GM21717 (cell line): ENCODE measurements at regions not wholly inside any gene's neighbourhood (a gene's known extent, or its start where the extent isn't known, plus 50 kb on each side); places are given as distances from the start of the nearest gene placed in this dataset.
"Not testable (repeated sequence)": the region's sequence is repeated elsewhere in the genome, so short reads cannot be mapped to it uniquely, and the experiment has no call there.

Experiments used
- ATAC-seq: cut with Tn5 transposase; IDR thresholded peaks from one replicate; pipeline ENCODE4 v1.9.1; 2021; ENCODE audit warnings: mild to moderate bottlenecking, moderate library complexity; ENCODE audit not compliant: unreplicated experiment

DNA sequence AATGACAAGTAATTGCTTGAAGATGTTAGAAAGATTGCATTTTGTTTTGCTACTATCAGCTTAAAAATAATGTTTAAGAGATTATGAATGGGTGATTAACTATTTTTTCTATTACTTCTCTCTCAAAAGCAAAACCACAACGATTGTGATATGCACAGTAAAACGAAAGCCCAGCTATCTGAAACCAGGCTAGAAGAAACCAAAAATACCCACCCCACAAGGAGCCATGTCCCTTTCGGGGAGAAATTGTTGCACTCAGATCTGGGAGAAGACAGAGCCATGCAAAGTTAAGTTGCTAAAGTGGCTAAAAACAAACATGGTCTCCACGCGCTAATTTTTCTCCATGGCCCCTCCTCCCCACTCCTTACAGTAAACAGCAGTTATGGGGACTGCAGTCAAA is 173.6 kb downstream of the RPS24 start:
- no peak for ATAC-seq

DNA sequence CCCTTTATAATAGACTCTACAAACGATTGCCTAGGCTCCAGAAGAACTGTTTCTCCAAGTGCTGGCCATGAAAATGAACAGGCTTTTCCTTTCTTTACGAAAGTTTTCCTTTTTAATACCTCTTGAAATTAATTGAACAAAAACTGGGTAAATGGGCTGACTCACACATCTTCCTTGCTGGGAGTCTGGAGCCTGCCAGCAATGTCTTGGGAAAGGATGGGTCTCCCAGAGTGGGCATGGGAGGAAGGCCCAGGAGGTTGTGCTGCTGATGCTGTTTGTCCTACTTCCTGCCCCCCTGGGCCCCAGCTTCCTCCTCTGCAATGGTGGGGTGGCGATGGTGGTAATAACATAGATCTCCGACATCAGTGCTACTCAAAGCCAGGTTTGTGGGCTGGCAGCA is 174.1 kb downstream of the RPS24 start:
- no peak for ATAC-seq

DNA sequence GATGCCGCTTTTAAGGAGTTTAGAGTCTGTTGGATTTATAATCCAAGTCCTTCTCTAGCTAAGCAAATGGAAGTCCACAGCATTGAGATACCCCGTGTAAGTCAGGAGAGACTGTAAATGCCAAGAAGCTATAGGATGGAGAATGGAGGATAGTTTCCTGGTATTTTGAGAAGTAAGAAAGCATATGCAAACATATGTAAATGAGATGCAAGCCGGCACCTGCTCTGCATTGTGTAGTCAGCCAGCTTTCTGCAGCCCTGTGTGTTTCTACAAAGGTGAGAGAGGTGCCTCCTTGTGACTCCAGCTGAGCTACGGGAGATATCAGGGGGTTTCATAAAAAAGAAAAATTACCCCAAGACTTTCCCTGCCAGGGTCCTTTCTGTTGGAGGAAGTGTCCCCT is 176.3 kb downstream of the RPS24 start:
- ATAC-seq, result no peak

DNA sequence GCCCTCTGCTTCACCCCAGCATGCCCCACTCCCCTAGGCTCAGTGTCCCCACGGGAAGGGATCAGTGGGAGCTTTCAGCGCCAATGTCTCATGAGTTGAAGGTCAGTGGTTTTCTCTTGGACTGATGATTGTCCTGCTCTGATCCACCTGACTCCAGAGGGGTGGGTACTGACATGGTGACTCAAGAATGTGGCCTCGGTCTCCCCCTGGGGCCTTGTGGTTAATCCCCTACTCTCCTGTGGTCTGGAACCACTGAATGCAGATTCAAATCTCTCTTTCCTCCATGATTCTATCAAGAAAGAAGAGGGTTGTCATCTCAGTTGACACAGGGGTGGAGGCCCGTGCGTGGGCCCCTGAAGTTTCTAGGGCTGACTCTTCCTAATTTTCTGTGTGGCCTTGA is 176.9 kb downstream of the RPS24 start:
- no peak for ATAC-seq

DNA sequence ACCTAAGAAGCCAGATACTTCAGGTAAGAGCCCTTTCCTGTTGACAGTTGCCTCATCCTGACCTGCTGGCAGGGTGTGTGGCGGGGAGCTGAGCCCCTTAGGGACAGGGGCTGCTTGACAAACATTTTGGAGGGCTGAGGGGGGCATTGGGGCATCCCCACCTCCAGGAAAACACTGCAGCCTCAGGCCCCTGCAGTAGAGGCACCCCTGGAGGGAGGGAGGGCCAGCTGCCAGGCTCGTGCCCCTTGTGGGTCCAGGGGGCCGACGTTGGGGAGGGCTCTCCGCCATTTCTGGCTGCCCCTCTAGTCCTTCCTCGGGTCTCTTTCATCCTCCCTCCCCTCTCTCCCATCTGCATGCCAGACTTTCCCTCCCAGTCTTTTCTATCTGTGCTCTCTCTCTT is 177.3 kb downstream of the RPS24 start:
- ATAC-seq, result no peak

DNA sequence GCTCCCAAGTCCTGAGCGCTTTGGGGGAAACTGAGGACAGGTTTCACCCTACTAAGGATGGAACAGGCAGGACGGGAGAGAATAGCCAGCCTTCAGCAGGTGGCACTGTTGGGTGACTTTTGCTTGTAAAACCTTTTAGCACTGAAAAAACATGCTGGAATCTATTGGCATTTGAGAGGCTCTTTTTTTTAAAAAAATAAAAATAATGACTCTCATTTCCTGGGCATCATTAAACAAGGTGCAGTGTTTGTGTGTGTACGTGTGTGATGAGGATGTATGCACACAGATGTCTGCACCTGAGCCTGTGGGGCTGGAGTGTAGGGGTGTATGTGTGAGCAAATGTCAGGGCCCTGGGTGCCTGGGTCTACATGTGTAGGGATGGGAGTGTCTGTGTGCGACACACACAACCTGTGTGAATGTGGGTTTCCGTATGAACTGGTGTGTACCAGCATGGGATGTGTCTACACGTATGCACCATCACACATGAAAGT is 177.9 kb downstream of the RPS24 start:
- ATAC-seq, result no peak

DNA sequence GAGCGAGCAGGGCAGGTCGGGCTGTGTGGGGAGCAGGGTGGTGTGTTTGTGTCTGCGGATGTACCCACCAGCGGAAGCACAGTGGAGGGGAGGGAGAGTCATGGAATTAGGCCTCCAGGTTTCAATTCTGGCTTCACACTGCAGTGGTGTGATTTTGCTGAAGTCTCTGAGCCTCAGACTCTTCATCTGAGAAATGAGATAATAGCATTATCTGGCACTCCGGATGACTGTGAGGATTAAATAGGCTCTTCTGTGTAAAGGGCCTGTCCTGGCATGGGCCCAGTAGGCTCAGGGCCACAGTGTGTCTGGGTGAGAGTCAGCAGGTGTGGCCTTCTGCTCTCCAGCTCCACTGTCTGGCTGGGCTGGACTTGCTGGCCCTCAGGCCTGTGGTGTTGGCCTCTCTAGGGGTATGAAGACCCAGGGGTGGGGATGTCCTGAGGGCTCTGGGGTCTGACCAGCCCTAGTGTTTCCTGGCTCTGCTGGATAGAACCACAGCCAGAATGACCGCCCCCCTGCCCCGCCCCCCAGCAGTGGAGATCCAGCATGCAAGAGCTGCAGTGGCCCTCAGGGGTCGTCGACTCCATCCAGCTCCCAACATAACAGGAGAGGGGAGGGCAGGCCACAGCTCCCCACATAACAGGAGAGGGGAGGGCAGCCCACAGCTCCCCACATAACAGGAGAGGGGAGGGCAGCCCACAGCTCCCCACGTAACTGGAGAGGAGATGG is 178.6 kb downstream of the RPS24 start:
- no peak for ATAC-seq

DNA sequence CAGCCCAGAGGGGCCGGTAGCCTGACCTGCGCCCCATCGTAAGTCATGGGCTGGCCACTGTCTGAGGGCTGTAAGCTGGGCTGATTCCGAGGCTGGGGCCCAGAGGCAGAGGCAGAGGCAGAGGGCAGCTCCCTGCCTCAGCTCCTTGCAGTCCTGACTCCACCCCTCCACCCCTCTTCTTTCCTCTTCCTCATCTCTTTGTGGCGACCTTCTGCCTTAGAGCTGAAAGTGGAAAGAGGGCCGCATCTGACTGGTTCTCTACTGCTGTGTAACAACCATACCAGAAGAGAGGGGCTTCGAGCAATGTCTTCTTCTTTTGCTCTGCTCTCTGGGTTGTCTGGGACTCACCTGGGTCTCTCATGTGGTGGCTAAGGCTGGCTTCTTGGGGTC is 179.1 kb downstream of the RPS24 start:
- no peak for ATAC-seq

DNA sequence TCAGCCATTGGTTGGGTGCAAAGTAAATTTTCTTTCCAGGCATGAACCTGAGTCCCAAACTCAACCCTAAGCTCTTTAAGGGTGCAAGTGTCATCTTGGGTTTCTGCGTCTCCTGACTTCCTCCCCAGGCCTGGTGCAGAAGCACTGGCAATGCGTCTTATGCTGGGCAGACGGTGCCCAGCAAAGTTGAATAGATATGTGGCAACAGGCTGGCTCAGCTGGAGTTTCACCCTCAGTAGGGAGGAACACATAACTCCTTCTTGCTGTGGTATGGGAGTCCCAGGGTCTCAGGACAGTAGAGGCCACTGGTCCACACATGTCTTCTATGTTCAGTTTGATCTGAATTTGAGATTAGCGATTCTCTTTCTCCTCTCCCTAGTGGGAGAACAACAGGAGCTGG is 181.3 kb downstream of the RPS24 start:
- no peak for ATAC-seq

DNA sequence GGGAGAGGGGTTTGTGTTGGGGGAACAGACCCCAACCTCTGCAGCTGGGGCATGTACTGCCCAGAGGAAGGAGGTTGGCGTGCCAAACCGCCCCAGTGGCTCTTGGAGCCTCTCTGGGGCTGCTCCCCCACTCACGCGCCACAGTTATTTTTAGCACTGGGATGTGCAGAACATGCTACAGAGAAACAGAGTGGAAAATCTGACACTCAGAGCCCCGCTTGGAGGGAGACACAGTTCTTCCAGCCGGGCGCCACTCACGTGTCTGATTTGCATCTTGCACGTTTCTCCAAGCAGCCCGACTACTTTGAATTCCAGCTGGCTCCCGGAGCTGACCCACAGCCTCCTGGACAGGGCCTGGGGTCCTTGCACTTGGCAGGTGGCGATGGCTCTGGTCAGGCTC is 182.0 kb downstream of the RPS24 start:
- ATAC-seq, result no peak

DNA sequence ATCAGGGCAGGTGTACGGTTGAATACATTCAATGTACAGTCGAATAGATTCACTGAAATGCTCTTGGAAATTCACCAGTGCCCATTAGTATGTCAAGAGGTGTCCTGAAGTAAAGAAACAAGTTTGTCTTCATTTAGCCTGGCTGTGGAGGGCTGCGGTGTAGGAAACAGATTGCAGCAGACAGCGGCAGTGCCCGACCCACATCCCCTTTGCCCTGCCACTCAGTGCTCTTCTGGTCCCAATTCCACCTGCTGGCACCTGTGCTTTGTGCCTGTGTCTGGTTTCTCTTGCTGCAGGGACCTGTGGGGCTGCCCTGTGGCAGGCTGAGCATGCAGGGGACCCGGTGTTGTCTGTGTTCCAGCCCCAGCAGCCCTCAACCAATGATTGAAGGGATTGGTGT is 183.7 kb downstream of the RPS24 start:
- ATAC-seq, result no peak

DNA sequence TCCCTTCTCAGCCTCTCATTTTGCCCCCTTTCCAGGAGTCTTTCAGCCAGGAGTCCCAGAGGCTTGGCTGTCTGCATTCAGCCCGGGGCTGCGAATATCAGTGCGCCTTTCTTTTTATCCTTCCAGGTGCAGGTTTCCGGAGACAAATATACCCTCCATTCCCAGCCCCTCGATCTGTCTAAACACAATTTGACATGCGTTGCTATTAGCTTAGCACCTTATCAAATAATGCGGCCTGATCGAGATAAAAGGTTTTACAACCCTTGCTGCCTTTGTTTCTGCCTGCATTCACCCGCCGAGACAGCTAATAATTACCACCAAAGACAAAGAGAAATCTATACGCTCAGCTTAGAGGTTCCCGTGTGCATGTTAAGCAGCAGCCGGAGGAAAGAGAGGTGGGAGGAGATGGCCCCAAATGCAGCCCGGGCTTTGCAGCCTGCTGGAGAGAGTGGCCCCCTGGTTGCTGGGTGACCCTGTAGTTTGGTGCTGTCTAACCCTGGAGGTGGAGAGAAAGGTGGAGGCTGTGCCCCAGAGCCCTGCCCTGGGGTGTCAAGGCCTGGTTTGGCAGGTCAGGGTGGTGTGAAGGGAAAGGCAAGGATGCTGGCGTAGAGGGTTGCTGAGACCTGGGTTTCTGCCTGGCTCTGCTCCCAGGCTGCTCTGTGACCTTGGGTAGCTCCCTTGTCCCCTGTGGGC is 185.3 kb downstream of the RPS24 start:
- no peak for ATAC-seq

DNA sequence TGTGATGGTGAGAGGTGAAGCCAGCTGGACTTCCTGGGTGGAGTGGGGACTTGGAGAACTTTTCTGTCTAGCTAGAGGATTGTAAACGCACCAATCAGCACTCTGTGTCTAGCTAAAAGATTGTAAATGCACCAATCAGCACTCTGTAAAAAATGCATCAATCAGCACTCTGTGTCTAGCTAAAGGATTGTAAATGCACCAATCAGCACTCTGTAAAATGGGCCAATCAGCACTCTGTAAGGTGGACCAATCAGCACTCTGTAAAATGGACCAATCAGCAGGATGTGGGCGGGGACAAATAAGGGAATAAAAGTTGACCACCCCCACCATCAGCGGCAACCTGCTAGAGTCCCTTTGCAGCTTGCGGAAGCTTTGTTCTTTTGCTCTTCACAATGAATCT is 185.9 kb downstream of the RPS24 start:
- ATAC-seq, result not testable (repeated sequence)

DNA sequence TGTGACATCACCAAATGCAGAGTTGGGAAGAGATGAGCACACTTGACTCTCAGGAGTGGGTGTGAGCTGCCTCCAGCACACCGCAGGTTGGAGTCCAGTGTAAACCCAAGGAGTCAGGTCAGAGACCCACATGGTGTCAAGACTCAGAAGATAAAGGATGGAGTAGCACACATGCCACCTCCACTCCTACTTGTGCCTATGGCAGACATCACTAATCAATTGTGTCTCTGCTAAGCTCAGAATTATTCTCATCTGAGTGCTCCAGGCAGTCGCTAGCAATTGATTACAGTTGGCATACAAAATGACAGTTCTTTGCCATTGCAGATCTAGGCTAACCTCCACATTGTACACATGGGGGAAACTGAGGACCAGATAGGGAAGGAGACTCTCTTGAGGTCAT is 187.1 kb downstream of the RPS24 start:
- ATAC-seq, result no peak

DNA sequence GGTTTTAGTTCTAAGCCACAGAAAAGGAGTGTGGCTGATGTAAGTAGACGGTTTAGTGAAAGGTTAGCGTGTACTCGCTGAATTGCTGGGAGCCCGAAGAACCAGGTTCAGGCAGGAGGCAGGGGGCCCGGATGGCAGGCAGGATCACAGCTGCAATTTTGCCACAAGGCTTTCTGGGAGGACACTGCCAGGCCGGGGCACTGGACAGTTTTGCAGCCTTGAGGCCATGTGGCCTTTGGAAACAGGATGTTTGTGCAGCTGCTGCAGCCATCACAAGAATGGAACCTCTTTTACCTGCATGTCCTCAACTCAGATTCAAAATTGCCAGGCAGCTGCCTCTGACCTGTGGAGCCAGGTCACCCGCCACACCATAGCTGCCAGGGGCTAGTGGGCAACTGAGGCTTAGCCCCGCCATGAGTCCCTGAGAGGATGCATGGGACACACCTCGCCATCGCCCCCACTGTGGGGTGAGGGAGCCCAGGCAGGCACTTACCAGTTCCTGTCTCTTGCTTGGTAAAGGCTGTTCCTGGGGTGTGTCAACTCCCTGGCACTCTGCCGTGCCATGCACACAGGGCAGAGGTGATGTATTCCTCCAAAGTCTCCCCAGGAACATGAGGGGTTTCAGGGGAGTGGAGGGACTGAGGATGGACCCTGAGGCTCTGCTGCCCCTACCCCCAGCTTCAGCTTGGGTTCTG is 188.6 kb downstream of the RPS24 start:
- ATAC-seq, result no peak

DNA sequence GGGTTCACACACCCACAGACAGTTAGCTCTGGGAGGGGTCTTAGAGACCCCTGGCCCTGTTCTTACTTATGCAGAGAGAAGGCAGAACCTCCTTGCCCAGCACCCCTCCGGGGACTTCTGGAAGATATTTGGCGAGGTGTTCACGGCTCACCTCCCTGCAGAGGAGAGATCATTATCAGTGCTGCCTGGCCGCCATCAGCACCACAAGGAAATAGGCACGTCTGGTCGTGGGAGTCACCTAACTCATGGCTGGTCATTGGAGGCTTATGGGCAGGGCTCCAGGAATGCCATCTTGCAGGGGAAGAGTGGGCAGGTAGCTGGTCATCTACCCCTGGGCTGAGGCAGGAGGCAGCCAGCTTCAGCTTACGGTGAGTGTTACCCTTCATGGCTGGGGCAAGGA is 189.4 kb downstream of the RPS24 start:
- ATAC-seq, result no peak

DNA sequence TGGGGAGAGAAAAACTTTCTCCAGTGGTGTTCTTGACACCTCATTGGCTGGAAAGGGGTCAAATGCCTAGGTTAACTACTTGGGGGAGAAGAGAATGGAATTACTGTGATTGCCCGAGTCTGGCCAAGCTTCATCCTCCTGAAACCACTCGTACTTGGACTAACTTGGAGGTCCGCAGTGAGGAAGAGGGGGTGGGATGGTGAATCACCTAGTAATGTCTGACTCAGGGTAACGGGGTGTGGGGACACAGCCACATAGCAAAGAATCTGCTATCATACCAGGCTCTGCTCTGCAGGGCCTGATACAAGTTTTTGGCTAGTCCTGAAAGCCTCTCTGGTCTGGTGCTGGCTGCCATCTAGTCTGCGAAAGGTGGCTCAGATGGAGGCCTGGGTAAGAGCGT is 190.9 kb downstream of the RPS24 start:
- no peak for ATAC-seq

DNA sequence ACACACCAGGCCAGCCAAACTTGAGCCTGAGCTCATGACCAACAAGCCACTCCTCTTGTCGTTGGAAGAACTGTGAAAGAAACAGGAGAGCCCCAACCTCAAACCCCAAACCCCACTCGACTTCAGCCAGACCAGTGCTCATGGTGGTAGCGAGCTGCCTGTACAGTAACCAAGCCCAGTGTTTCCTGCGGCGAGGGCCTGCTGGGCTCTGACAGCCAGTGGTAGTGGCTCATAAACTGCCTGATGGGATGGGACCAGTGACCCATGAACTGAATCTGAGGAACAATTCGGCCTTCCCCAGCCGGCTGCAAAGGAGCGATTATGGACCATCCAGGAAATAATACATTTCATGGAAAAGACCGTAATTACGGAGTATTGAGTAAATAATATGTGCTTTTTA is 191.9 kb downstream of the RPS24 start:
- ATAC-seq, result no peak

DNA sequence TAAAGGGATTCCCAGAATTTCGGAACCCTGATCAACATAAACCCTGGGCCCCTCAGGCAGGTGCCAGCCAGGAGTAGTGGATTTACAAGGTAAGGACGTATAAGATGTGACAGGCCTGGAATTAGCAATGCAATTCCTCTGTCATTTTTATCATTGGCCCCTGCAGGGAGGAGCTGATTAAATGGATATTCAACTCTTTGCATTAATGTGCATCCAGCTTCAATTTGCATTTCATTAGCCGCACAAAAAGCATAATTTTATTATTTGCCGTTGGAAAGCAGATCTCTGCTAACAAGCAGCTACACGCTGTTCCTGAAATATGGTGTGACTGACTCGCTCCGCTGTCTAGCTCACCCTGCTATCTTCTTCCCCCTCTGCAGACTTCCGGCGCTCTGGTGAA is 195.8 kb downstream of the RPS24 start:
- ATAC-seq, result no peak

DNA sequence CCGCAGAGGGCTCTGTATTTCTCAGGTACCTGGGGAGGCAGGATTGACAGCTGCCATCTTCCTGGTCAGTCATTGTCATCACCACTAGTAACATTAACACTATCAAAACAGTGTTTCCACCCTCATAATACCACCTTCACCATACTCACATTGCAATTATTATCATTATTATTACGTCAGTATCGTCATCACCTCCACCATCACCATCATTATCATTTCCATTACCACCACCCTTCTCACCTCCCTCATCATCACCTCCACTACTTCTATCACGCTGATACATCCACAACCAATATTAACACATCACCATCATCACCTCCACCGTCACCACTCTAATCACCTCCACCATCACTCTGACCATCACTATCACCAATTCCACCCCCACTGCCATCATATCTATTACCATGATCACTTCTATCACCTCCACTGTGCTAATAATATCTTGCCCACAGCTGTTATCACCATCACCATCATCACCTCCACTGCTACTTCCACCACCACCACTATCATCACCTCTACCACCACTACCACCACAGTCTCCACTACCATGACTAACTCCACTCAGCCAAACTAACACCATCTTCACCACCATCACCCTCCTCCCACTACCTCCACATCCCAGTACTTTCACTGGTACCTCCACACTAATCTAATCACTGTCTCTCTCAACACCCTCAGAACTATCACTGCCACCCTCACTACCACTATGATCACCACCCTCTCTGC is 196.4 kb downstream of the RPS24 start:
- ATAC-seq, result no peak

DNA sequence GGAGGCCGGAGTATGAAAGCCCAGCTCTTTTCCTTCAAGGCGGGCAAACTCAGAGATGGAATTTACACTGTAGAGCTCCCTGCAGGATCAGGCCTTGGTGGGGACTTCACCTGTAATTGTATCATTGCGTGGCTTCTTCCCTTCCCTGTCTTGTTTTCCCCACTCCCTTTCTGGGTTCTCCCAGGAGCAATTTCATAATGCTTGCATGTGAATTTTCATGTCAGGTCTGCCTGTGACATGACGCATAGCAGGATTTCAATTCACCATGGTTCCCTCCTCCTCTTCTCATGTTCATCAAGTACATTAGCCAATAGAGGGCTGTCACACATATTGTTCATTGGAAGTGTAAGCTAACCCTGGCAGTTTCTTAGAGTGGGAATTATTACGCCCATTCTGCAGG is 197.7 kb downstream of the RPS24 start:
- no peak for ATAC-seq
